ENCODE measurements at regions not wholly inside any gene's neighbourhood (a gene's known extent, or its start where the extent isn't known, plus 50 kb on each side); places are given as distances from the start of the nearest gene placed in this dataset.
A peak's percentile ranks its signal among the peaks of the same experiment; 100 is the strongest.

GRCh38 chr12:131454418-131455217 is 256.3 kb upstream of the SFSWAP start:
- H3K36me3 ChIP-seq (ENCODE audit: control insufficient read depth, insufficient read depth, low read length): no peaks in the 10 kb centered on the region
- no peak overlapping the region for H3K4me3 ChIP-seq (ENCODE audit: low read depth, low read length)
- no peaks in the 10 kb centered on the region for H3K27me3 ChIP-seq (ENCODE audit: control insufficient read depth, insufficient read depth, low read length)
- TF ChIP-seq, protein P1, sequence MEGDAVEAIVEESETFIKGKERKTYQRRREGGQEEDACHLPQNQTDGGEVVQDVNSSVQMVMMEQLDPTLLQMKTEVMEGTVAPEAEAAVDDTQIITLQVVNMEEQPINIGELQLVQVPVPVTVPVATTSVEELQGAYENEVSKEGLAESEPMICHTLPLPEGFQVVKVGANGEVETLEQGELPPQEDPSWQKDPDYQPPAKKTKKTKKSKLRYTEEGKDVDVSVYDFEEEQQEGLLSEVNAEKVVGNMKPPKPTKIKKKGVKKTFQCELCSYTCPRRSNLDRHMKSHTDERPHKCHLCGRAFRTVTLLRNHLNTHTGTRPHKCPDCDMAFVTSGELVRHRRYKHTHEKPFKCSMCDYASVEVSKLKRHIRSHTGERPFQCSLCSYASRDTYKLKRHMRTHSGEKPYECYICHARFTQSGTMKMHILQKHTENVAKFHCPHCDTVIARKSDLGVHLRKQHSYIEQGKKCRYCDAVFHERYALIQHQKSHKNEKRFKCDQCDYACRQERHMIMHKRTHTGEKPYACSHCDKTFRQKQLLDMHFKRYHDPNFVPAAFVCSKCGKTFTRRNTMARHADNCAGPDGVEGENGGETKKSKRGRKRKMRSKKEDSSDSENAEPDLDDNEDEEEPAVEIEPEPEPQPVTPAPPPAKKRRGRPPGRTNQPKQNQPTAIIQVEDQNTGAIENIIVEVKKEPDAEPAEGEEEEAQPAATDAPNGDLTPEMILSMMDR (IDR thresholded peaks at IDR 0.05; ENCODE audit: insufficient read depth, low read length, poor library complexity, severe bottlenecking): peak; percentile 62
- DNase-seq (ENCODE audit: low read depth): no peak

GRCh38 chr12:131455218-131455506 is 255.7 kb upstream of the SFSWAP start:
- no peaks in the 10 kb centered on the region for H3K36me3 ChIP-seq (ENCODE audit: control insufficient read depth, insufficient read depth, low read length)
- H3K4me3 ChIP-seq (ENCODE audit: low read depth, low read length): no peak overlapping the region
- no peak for DNase-seq (ENCODE audit: low read depth)
- no peaks in the 10 kb centered on the region for H3K27me3 ChIP-seq (ENCODE audit: control insufficient read depth, insufficient read depth, low read length)
- TF ChIP-seq, protein P1 (IDR thresholded peaks at IDR 0.05; ENCODE audit: insufficient read depth, low read length, poor library complexity, severe bottlenecking): no peak

GRCh38 chr12:131455581-131456110 is 255.2 kb upstream of the SFSWAP start:
- no peaks in the 10 kb centered on the region for H3K36me3 ChIP-seq (ENCODE audit: control insufficient read depth, insufficient read depth, low read length)
- DNase-seq (ENCODE audit: low read depth): no peak
- TF ChIP-seq, protein P1 (IDR thresholded peaks at IDR 0.05; ENCODE audit: insufficient read depth, low read length, poor library complexity, severe bottlenecking): no peak

DNA sequence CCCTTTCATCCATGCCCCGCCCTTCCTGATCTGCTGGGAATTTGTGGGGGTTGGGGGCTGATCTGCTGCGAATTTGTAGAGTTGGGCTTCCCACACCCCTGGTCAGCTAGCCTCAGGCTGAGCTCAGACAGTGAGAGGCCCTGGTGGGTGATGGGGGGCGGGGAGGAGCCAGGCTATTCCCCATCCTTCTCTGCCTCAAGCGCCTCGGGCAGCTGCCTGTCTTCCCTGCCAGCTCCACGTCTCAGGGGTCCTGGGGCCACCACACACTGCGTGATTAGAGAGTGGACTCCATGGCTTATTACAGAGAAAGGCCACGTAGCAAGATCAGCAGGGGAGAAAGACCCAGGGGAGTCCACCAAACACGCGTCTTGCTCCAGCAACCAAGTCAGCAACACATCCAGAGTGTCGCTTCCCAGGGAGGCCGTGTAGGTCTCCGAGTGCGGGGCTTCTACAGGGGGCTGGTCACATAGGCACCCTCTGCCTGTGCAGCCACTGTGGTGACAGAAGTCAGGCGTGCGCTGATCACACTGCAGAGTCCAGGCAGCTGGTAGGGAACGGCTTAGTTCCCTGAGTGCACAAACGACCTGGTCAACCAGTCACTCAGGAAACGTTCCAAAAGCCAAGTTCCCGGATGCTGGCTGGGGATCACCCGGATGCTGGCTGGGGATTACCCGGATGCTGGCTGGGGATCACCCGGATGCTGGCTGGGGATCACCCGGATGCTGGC is 254.4 kb upstream of the SFSWAP start:
- Histone ChIP-seq H3K27me3 (ENCODE audit: control insufficient read depth, insufficient read depth, low read length) (no peaks in the 10 kb centered on the region), H3K4me3 (ENCODE audit: low read depth, low read length) (no peak overlapping the region), H3K36me3 (ENCODE audit: control insufficient read depth, insufficient read depth, low read length) (no peaks in the 10 kb centered on the region)
- TF ChIP-seq, protein P1 (IDR thresholded peaks at IDR 0.05; ENCODE audit: insufficient read depth, low read length, poor library complexity, severe bottlenecking): no peak
- DNase-seq (ENCODE audit: low read depth): no peak

More at GRCh38 chr12:131455581-131456110, 255.2 kb upstream of the SFSWAP start:
- Histone ChIP-seq H3K4me3 (ENCODE audit: low read depth, low read length) (no peak overlapping the region), H3K27me3 (ENCODE audit: control insufficient read depth, insufficient read depth, low read length) (no peaks in the 10 kb centered on the region)

DNA sequence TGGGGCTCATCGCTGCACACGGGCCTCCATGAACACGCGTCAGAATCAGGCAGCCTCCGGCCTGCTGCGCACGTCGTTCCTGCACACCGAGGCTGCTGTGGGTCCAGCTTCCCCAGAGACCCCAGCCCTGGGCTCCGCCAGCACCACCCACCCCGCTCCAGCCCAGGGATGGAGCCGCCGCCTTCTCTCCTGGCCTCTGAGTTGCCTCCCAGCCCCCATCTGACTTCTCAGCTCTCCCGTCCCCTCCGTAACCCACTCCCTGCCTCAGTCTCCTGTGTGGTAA is 253.9 kb upstream of the SFSWAP start:
- TF ChIP-seq, protein P1 (IDR thresholded peaks at IDR 0.05; ENCODE audit: insufficient read depth, low read length, poor library complexity, severe bottlenecking): no peak
- Histone ChIP-seq H3K27me3 (ENCODE audit: control insufficient read depth, insufficient read depth, low read length) (no peaks in the 10 kb centered on the region), H3K36me3 (ENCODE audit: control insufficient read depth, insufficient read depth, low read length) (no peaks in the 10 kb centered on the region), H3K4me3 (ENCODE audit: low read depth, low read length) (no peak overlapping the region)
- DNase-seq (ENCODE audit: low read depth): no peak
